Inferior parietal cortex (tissue), 1 donor: ENCODE measurements at regions not wholly inside any gene's neighbourhood (a gene's known extent, or its start where the extent isn't known, plus 50 kb on each side); places are given as distances from the start of the nearest gene placed in this dataset.

Experiments used
- DNase-seq: peaks from one replicate; pipeline ENCODE4 v3.0.0-alpha.2; 2016; ENCODE audit errors: extremely low spot score

DNA sequence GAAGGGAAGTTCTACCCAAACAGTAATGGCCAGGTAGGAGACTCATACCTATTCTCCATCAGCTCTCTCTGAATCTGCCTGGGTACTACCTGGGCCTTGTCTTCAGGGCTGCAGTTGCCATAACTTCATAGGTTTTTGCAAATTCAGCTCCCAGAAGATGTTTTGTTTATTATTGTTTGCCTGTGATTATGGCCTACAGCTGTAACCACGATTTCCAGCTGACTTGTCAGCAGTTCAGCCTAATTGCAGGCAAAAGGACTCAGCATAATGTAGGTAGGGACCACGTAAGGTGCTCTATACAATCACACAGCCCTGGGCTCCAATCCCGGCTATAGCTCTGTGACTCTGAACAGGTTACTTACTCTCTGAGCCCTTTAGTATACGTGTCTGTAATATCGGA lies 187.0 kb upstream of the FN1 start:
- DNase-seq: no peak

DNA sequence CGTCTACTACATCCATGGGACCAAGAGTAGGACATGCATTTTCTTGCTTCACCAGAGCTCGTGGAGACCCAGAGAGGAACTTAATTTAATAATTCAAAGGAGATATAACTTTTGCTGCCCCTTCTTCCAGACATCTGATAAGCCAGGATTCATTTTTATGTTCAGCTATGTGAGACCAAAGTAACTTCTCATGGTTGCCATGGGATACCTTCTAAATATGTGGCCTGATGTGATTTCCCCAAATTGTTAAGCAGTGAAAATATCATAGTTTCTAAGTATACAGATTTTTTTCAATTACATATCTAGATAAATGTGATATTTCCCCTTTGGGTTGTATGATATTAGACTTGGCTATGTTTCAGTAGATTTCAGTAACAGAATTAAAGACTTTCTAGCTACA lies 185.5 kb upstream of the FN1 start:
- DNase-seq: no peak

DNA sequence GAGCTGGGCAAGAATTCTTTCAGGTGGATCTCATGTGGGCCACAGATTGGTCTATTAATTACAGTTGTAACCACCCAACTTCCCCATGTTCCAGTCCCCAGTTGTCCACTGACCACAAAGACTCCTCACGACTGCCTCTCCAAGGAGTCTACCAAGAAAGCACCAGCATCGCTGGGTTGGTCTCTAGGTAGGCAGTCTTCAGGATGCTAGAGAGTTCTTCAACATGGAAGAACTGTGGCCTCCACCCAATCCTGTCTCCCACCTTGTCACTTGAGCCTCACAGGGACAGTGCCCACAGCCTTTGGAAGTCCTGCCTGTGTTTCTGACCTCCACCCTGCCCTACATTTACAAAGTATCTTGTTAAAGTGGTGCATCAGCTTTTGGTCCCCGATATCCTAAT lies 184.7 kb upstream of the FN1 start:
- DNase-seq: no peak

DNA sequence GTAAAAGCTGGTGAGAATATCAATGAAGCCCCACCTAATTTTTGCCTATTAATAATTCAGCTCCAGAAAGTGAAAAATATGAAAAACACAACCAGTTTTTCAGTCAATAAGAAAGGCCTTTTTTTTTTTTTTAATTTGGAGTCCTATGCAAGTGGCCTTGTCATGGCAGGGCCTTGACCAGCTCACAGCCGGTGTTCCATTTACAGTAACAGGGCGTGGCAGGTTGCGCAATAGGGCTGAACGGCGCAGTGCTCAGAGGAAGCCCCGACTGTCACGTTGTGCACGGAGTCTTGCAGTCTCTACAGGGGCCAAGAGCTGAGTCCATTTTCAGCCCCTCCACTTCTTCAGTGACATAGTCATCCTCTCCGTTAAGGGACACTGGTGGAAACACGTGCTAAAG lies 184.1 kb upstream of the FN1 start:
- DNase-seq: no peak

DNA sequence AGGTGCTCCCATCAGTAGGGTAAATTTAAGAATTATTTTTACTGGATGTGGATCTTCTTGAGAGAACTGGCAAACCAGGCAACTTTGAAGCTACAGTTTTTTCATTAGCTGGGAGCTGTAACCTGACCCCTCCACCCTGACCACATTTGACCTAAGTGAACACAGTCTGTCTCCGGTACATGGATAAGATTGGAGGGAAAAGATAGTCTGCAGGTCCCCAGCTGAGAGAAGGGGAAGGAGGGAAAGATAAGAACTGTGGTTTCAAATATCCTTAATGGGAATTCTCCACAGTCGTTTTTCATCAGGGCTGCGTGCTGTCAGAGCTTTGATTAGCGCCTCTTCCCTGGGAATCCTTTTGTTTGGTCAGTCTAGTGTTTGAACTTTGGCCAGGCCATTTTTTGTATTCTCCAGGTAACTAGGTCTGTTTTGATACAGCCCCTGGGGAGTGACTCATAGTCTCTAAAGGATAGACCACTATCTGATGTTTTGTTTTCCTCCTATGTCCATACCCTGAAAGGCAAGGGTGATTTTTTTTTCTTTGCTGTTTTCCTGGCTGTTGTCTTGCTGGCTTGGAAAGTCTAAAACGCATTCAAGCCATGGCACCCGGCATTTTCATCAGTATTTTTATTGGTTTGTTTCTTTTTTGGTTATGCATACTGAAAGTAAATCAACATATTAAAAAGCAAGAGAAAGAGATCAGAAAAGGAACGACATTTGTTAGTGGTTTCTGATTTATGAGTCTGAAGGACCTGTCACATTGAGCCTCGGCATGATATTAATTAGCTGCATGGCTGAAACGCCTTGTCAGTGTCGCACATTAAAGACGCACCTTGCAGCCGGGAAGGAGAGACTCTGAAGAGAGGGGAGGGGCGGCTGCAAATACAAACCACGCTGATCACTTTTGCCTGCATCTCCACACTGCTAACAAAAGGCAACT lies 183.4 kb upstream of the FN1 start:
- no peak for DNase-seq

DNA sequence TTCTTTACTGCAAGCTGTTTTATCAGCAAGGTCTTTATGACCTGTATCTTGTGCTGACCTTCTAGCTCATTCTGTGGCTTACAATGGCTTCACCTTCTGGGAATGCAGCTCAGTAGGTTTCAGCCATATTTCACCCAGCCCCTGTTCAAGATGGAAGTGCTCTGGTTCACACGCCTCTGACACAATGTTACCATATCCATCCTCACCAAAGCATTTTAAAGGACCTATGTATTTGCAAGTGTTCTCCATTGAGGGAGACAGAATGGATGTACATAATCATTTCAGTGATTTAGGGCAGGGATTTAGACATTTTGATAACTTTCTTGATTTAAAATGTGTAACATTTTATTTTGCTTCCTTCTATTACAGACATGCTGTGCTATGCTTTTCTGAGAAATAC lies 182.3 kb upstream of the FN1 start:
- no peak for DNase-seq

DNA sequence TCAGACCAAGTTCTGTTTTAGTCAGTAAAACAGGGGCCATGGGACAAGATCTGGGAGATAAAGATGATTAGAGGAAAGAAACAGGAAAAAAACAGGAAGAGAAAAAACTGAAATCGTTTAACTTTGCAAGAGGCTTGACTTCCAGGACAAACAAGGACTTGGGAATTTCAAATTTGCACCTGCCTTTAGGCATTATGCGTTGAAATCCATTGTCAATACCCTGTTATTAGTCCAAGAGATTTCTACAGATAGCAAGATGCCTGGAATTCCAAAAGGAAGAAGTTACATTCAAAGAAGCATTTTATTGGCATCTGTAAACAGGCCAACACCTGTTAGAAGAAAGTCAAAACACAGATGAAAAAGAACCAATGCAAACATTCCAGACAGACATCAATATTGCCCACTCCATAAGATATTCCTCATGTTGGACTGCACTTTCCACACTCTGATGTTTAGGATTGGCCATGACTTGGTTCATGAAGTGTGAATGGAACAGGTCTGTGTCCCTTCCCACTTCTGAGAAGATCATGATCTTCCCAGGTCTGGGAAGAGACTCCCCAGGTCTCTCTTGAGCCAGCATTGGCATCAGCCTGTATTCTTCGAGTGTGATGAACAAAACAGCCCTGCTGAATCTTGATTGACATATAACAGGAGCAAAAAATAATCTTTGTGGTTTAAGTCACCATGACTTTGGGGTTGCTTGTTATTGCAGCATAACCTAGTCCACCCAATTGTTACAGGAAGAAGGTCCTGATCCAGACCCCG lies 181.4 kb upstream of the FN1 start:
- no peak for DNase-seq

DNA sequence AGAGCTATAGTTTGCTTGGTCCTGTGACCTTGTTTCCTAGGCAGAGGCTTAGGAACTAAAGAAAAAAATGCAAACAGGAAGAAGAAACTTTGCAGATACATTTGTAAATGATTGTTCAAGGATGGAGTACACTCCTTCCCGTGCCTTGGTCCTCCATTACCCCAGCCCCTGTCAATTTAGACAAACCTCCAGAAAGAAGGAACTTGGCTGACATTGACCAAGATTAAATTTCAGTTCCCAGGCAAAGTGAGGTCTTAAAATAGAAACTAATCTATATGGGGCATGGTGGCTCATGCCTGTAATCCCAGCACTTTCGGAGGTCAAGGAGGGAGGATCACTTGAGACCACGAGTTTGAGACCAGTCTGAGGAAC lies 179.9 kb upstream of the FN1 start:
- no peak for DNase-seq

DNA sequence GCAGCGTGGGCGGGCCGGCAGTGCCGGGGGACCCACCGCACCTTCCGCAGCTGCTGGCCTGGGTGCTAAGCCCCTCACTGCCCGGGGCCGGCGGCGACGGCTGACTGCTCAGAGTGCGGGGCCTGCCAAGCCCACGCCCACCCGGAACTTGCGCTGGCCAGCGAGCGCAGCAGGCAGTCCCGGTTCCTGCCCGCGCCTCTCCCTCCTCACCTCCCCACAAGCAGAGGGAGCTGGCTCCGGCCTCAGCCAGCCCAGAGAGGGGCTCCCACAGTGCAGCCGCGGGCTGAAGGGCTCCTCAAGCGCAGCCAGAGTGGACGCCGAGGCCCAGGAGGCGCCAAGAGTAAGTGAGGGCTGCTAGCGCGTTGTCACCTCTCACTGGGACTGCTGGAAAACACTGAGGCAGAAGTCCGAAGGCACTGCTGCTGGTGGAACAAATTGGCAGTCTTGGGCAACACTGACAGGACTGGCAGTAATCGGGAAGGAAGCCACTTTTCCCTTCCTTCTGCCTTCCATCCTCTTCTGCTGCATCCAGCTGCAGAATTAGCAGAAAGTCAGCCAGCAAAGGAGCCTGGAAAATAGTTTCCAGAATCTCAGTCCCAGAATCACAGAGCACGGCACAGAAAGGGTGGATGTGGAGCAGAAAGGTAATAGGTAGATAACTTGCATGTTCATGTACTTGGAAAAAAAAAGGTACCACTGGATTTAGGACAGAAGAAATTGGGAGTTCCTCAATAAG lies 179.4 kb upstream of the FN1 start:
- DNase-seq: no peak

DNA sequence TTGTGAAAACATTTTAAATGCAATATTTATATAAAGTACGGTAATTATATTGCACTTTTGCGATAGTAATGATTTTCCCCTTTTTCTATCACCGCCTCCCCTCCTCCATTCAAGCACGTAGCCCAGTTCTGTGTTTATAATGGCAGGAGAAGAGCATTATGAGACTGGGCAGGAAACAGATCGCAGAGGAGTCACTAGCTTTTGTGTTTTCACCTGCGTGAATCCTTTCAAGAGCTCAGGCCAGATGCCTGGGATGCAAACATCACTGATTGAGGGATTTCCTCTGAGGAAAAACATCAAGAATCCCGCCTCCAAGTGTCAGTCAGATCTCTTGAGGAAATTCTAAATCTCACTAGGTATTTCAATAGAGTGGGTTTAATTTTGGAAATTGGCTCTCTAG lies 178.4 kb upstream of the FN1 start:
- no peak for DNase-seq

DNA sequence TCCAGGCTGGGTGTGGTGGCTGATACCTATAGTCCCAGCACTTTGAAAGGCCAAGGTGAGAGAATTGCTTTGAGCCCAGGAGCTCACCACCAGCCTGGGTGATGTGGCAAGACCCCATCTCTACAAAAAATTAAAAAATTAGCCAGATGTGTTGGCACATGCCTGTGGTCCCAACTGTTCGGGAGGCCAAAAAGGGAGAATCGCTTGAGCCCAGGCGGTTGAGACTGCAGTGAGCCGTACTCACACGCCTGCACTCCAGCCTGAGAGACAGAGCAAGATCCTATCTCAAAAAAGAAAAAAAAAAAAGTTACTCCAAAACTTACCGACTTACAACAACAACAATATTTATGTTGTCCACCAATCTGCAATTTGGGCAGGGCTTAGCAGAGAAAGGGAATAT lies 178.0 kb upstream of the FN1 start:
- DNase-seq: no peak

DNA sequence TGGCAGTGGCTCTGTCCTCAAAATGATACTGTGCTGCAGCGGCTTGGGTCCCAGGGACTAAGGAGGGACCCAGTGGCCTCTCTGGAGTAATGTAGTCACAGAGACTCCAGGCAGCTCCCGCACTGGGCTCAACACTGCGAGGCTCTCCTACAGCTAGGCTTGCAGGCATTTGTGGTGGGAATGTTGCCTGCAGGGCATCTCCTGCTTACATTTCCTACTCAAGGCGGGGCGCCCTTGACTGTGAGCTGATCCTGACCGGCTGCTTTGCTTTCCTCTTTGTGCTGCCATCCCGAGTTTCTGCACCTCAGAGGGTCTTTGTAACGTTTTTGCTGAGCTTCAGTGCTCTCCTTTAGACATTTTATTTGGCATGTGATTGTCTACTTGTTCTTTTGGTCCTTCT lies 177.4 kb upstream of the FN1 start:
- DNase-seq: no peak

DNA sequence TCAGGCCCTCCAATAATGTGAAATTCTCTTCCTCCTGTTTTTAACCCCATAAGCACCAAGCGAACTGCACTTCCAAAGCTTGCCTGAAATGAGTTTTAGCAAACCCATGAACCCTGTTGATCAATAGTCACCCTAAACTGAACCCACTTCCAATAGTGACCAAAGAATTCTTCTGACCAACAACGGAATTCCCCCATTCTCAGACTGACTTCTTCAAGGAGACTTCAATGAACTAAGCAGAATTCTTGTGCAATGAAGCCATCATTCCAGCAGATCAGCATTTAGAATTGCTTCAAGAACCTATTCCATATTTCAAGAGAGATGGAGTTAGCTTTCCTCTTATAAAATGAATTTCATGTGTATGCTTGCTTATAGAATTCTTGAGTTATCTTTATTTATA lies 176.9 kb upstream of the FN1 start:
- DNase-seq: no peak

DNA sequence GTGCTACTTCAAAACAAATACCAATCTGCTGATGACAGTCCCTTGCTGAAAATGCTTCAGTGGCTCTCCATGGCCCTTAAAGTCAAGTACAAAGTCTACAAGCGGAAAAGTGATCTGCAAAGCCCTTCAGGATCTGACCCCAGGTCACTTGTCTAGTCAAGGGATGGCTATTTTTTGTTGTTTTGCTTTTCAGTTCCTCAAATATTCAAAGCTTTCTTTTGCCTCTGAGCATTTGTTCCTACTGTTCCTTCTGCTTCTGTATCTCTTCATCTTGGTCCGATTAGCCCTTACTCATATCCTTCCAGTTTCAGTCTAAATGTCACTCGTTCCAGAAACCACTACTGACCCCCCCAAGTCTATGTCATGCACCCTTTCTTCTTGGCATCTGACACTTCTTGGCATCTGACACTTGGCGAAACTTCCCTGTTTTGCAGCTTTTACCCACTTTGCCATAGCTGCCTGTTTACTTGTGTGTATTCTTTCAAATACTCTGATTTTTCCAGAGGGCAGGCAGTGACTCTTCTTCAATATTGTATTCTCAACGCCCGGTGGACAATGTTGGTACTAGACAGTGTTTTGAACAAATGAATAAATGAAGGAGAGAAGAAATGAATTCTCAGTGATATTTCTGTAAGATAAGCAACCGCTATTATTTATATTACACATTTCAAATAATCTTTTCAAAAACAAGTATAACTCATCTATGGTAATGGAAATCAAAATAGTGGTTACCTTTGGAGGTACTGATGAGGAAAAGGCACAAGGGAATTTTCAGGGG lies 175.9 kb upstream of the FN1 start:
- DNase-seq: no peak

DNA sequence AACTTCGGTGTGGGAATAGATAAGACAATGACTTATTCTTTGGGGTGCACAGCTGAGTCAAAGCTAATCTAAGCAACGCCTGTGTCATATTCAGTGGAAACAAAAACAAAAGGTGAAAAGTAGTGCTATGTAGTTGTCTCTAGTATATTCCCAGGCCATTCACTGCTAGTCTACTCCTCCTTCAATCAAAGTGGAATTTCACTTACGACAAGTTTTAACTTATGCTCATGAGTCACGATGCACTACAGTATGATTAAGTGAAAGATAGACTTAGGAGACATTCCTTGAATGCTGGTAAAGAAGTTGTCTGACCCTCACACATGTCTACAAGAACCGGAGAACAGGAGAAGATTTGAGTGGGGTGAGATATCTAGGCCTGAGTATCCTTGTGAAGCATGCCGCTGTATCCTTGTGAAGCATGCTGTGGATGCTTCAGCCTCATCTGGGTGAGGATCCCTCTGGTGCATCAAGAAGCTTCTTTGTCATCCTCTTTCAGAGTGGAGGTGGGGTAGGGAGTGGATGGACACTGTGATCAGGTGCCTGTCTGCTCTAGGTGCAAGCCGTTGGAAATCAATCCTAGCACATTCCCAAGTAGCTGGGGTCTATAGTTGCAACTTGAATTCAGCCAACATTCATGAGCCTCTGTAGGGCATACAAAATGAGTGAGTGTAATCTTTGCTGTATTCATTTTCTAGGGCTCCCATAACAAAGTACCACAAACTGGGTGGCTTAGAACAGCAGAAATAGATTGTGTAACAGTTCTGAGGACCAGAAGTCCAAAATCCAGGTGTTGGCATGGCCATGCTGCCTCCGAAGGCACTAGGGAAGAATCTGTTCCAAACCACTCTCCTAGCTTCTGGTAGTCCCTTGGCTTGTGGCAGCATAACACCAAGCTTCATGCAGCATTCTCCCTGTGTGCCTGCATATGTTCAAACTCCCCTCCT lies 173.5 kb upstream of the FN1 start:
- DNase-seq: no peak

DNA sequence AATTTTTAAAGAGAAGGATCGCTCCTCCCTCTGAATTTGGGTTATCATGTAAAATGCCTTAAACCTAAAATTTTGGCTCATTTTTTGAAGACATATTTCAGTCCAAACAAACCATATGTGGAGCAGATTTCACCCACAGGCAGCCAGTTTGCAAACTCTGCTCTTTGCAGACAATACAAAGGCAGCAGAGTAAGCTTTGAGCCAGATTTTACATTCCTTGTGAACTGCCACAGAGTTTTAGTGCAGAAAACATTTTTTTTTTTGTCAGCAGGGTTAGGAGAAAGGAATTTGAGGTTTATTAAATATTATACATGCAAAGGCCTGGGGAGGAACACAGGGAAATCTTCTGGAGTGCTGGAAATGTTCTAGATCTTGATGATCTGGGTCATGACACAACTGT lies 171.9 kb upstream of the FN1 start:
- no peak for DNase-seq

DNA sequence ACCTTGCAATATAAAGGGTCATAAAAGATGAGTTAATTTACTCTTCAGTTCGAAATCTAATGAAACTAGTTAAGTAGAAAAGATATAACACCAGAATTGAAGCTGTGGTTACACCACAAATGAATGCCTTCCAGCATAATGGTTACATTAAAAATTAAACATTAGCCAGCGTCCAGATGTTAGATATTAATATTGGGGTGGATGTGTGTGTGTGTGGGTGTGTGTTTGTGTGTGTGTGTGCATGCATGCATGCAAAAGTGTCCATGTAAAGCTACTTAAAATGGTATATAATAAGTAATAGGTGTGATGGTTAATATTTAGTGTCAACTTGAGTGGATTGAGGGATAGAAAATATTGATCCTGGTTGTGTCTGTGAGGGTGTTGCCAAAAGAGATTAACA lies 170.4 kb upstream of the FN1 start:
- no peak for DNase-seq

DNA sequence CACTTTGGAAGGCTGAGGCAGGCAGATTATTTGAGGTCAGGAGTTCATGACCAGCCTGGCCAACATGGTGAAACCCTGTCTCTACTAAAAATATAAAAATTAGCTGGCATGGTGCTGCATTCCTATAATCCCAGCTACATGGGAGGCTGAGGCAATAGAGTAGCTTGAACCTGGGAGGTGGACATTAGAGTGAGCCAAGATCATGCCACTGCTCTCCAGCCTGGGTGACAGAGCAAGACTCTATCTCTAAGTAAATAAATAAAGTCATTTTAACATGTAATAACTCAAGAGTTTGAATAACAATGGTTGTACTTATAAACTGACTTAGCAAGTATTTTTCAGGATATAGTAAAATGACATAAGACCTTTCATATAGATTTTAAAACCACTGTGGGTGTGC lies 169.3 kb upstream of the FN1 start:
- DNase-seq: no peak

DNA sequence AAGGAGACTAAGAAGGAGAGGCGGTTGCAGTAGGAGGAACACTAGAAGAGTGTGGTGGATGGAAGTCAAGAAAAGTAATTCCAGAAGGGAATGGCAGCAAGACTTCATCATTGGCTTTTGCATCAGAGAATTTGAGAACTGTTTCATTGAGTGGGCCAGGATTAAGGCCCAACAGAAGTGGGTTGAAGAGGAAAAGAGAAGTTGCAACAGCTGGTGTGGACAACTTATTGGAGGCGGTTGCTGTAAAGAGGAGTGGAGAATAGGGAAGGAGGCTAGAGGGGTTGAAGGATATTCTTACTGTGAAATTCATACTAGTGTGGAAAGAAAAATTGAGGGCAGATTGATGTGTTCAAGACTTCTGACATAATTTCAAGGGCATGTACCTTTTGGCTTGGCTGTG lies 168.7 kb upstream of the FN1 start:
- no peak for DNase-seq

DNA sequence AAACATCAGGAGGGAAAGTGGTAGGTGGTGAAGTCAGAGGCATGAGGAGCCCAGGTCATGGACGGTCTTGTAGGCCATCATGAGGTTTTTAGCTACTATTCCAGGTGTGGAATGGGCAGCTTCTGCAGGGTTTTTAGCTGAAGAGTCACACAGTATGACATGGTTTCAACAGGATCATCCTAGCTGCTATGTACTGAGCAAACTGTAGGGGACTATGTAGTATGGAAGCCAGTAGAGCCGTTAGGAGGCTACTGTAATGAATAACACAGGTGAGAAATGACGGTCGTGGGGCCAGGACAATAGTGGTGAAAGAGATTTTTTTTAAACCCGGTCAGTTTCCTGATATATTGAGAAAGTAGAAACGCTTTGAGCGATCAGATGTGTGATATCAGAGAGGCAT lies 167.6 kb upstream of the FN1 start:
- no peak for DNase-seq

DNA sequence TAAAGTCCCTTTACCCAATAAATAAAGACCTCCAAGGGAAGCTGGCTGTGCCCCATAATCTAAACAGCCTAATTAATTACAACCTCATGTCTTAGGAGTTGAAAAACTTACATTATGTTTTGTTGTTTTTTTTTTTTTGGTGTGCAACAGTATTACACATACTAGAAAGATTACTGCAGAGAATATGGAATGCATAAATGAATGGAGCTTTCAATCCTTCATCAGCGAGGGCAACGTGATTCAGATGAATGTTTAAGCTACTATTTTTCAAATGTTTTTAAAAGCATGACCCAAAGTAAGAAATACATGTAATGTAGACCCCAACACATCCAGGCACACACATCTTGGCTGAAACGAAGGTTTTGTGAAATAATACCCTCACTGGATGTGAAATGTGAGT lies 167.1 kb upstream of the FN1 start:
- no peak for DNase-seq
